ENCODE measurements at regions not wholly inside any gene's neighbourhood (a gene's known extent, or its start where the extent isn't known, plus 50 kb on each side); places are given as distances from the start of the nearest gene placed in this dataset.

DNA sequence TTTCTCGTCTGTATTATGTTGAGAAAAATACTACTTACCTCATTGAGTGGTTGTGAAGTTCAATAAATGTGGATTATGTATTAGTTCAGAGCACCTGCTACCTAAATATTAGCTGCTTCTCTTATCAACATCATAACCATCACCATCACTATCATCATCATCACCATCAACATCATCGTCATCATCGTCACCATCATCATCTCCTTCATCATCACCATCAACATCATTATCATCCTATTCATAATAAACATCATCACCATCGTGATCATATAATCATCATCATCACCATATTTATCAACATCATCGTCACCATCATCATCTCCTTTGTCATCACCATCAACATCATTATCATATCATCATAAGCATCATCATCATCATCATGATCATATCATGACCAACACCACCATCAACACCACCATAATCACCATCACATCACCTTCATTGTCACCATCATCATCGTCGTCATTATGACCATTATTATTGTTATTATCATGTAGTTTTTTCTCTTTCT, 181.0 kb upstream of the ADCY2 start:
- Histone ChIP-seq H3K4me3 (ENCODE audit: low read length) (no peak overlapping the region), H2AFZ (ENCODE audit: low read length) (no peak overlapping the region), H3K4me1 (ENCODE audit: low read length) (no peaks in the 10 kb centered on the region), H3K9me2 (replicated peaks; ENCODE audit: insufficient read depth, low read length) (no peaks in the 10 kb centered on the region), H3K79me2 (ENCODE audit: low read length) (no peaks in the 10 kb centered on the region), H3K27me3 (ENCODE audit: low read length) (no peaks in the 10 kb centered on the region), H4K20me1 (ENCODE audit: insufficient read depth, low read depth, low read length) (no peaks in the 10 kb centered on the region), H3K9me3 (ENCODE audit: low read length) (no peaks in the 10 kb centered on the region), H3K9ac (ENCODE audit: low read length) (no peak overlapping the region), H3K36me3 (ENCODE audit: insufficient read depth, low read length) (no peaks in the 10 kb centered on the region), H3K27ac (ENCODE audit: low read length) (no peak overlapping the region), H3K4me2 (ENCODE audit: low read depth, low read length, poor library complexity, severe bottlenecking) (no peak overlapping the region)
- no peak for DNase-seq

DNA sequence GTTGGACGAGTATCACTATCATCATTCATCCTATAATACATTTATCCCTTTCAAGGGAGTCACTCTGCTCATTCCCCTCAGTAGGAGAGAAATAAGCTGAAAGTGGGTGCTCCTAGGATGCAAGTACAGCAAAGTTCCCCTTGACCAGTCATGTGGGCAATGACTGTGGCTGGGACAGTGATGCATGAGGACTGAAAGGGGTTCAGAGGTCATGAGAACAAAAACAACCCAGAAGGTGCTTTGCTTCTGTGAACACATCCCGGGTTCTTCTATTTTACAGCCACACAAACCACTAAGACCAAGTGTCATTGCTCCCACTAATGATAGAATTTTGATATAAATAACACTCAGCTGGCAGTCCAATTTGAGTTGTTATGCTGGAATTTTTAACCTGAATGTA, 177.8 kb upstream of the ADCY2 start:
- no peak overlapping the region for H3K27ac ChIP-seq (ENCODE audit: low read length)
- H3K79me2 ChIP-seq (ENCODE audit: low read length) = no peaks in the 10 kb centered on the region
- no peaks in the 10 kb centered on the region for H3K9me3 ChIP-seq (ENCODE audit: low read length)
- H3K4me3 ChIP-seq (ENCODE audit: low read length) = no peak overlapping the region
- no peak overlapping the region for H3K4me2 ChIP-seq (ENCODE audit: low read depth, low read length, poor library complexity, severe bottlenecking)
- H3K4me1 ChIP-seq (ENCODE audit: low read length) = no peaks in the 10 kb centered on the region
- no peak overlapping the region for H2AFZ ChIP-seq (ENCODE audit: low read length)
- H3K9me2 ChIP-seq (replicated peaks; ENCODE audit: insufficient read depth, low read length) = no peaks in the 10 kb centered on the region
- no peaks in the 10 kb centered on the region for H3K27me3 ChIP-seq (ENCODE audit: low read length)
- no peaks in the 10 kb centered on the region for H3K36me3 ChIP-seq (ENCODE audit: insufficient read depth, low read length)
- no peak overlapping the region for H3K9ac ChIP-seq (ENCODE audit: low read length)
- H4K20me1 ChIP-seq (ENCODE audit: insufficient read depth, low read depth, low read length) = no peaks in the 10 kb centered on the region
- no peak for DNase-seq

- H3K4me2 ChIP-seq (ENCODE audit: low read depth, low read length, poor library complexity, severe bottlenecking) = no peak overlapping the region
- H3K27me3 ChIP-seq (ENCODE audit: low read length) = no peaks in the 10 kb centered on the region
- no peaks in the 10 kb centered on the region for H3K9me3 ChIP-seq (ENCODE audit: low read length)
- H3K9me2 ChIP-seq (replicated peaks; ENCODE audit: insufficient read depth, low read length) = no peaks in the 10 kb centered on the region
- DNase-seq = no peak
- H3K4me3 ChIP-seq (ENCODE audit: low read length) = no peak overlapping the region
- no peak overlapping the region for H2AFZ ChIP-seq (ENCODE audit: low read length)
- H3K27ac ChIP-seq (ENCODE audit: low read length) = no peak overlapping the region
- H3K4me1 ChIP-seq (ENCODE audit: low read length) = no peaks in the 10 kb centered on the region
- no peak overlapping the region for H3K9ac ChIP-seq (ENCODE audit: low read length)
- H3K36me3 ChIP-seq (ENCODE audit: insufficient read depth, low read length) = no peaks in the 10 kb centered on the region
- H4K20me1 ChIP-seq (ENCODE audit: insufficient read depth, low read depth, low read length) = no peaks in the 10 kb centered on the region
- H3K79me2 ChIP-seq (ENCODE audit: low read length) = no peaks in the 10 kb centered on the region
Measured at GRCh38 chr5:7220156-7220555, 175.8 kb upstream of the ADCY2 start.

GRCh38 chr5:7221041-7221440, 174.9 kb upstream of the ADCY2 start:
- no peaks in the 10 kb centered on the region for H3K27me3 ChIP-seq (ENCODE audit: low read length)
- no peak overlapping the region for H3K27ac ChIP-seq (ENCODE audit: low read length)
- H3K4me2 ChIP-seq (ENCODE audit: low read depth, low read length, poor library complexity, severe bottlenecking) = no peak overlapping the region
- no peaks in the 10 kb centered on the region for H4K20me1 ChIP-seq (ENCODE audit: insufficient read depth, low read depth, low read length)
- no peaks in the 10 kb centered on the region for H3K79me2 ChIP-seq (ENCODE audit: low read length)
- H3K9me2 ChIP-seq (replicated peaks; ENCODE audit: insufficient read depth, low read length) = no peaks in the 10 kb centered on the region
- H3K36me3 ChIP-seq (ENCODE audit: insufficient read depth, low read length) = no peaks in the 10 kb centered on the region
- H3K4me3 ChIP-seq (ENCODE audit: low read length) = no peak overlapping the region
- H3K4me1 ChIP-seq (ENCODE audit: low read length) = no peaks in the 10 kb centered on the region
- no peak for DNase-seq
- H3K9ac ChIP-seq (ENCODE audit: low read length) = no peak overlapping the region
- no peaks in the 10 kb centered on the region for H3K9me3 ChIP-seq (ENCODE audit: low read length)
- no peak overlapping the region for H2AFZ ChIP-seq (ENCODE audit: low read length)

- H3K9ac ChIP-seq (ENCODE audit: low read length) = no peak overlapping the region
- H3K4me2 ChIP-seq (ENCODE audit: low read depth, low read length, poor library complexity, severe bottlenecking) = no peak overlapping the region
- no peak overlapping the region for H3K4me3 ChIP-seq (ENCODE audit: low read length)
- DNase-seq = no peak
- no peaks in the 10 kb centered on the region for H3K27me3 ChIP-seq (ENCODE audit: low read length)
- no peaks in the 10 kb centered on the region for H3K36me3 ChIP-seq (ENCODE audit: insufficient read depth, low read length)
- no peaks in the 10 kb centered on the region for H3K79me2 ChIP-seq (ENCODE audit: low read length)
- no peaks in the 10 kb centered on the region for H3K9me2 ChIP-seq (replicated peaks; ENCODE audit: insufficient read depth, low read length)
- H2AFZ ChIP-seq (ENCODE audit: low read length) = no peak overlapping the region
- no peaks in the 10 kb centered on the region for H4K20me1 ChIP-seq (ENCODE audit: insufficient read depth, low read depth, low read length)
- no peaks in the 10 kb centered on the region for H3K4me1 ChIP-seq (ENCODE audit: low read length)
- H3K27ac ChIP-seq (ENCODE audit: low read length) = no peak overlapping the region
- no peaks in the 10 kb centered on the region for H3K9me3 ChIP-seq (ENCODE audit: low read length)
Measured at GRCh38 chr5:7225826-7226225, 170.1 kb upstream of the ADCY2 start.

DNA sequence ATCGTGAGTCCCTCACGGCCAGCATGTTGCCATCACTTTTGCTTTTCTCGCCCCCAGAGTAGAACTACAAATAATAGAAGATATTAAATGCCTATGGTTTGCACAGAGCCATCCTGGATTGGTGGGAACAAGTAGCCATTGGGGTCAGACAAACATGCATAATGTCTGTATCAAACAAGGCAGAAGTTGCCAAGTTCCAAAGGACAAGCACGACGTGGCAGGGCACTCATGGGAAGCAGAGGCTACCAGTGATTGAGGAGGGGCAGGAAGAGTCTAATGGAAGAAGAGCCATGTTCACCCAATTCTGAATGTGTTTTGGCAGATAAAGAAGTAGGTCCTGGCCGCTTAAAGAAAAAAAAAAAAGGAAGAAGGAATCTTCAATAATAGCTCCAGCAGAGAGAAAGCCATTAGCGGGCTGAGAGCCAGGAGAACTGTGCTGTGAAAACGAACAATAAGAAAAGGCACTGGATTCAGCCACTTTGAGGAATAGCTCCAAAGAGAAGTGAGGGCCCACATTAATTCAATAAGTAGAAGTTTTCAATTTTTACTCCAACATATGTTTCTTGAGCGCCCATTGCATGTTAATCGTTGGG, 153.7 kb upstream of the ADCY2 start:
- no peak overlapping the region for H2AFZ ChIP-seq (ENCODE audit: low read length)
- H3K9ac ChIP-seq (ENCODE audit: low read length) = no peak overlapping the region
- DNase-seq = no peak
- no peaks in the 10 kb centered on the region for H3K36me3 ChIP-seq (ENCODE audit: insufficient read depth, low read length)
- H4K20me1 ChIP-seq (ENCODE audit: insufficient read depth, low read depth, low read length) = no peaks in the 10 kb centered on the region
- H3K9me2 ChIP-seq (replicated peaks; ENCODE audit: insufficient read depth, low read length) = no peaks in the 10 kb centered on the region
- H3K27me3 ChIP-seq (ENCODE audit: low read length) = no peaks in the 10 kb centered on the region
- no peak overlapping the region for H3K27ac ChIP-seq (ENCODE audit: low read length)
- no peak overlapping the region for H3K4me3 ChIP-seq (ENCODE audit: low read length)
- H3K4me1 ChIP-seq (ENCODE audit: low read length) = no peaks in the 10 kb centered on the region
- no peaks in the 10 kb centered on the region for H3K79me2 ChIP-seq (ENCODE audit: low read length)
- no peak overlapping the region for H3K4me2 ChIP-seq (ENCODE audit: low read depth, low read length, poor library complexity, severe bottlenecking)
- no peaks in the 10 kb centered on the region for H3K9me3 ChIP-seq (ENCODE audit: low read length)

GRCh38 chr5:7244208-7244607, 151.7 kb upstream of the ADCY2 start:
- Histone ChIP-seq H3K9me3 (ENCODE audit: low read length) (no peaks in the 10 kb centered on the region), H3K4me2 (ENCODE audit: low read depth, low read length, poor library complexity, severe bottlenecking) (no peak overlapping the region), H3K4me3 (ENCODE audit: low read length) (no peak overlapping the region), H3K9ac (ENCODE audit: low read length) (no peak overlapping the region), H3K27ac (ENCODE audit: low read length) (no peak overlapping the region), H3K79me2 (ENCODE audit: low read length) (no peaks in the 10 kb centered on the region), H3K36me3 (ENCODE audit: insufficient read depth, low read length) (no peaks in the 10 kb centered on the region), H2AFZ (ENCODE audit: low read length) (no peak overlapping the region), H4K20me1 (ENCODE audit: insufficient read depth, low read depth, low read length) (no peaks in the 10 kb centered on the region), H3K9me2 (replicated peaks; ENCODE audit: insufficient read depth, low read length) (no peaks in the 10 kb centered on the region), H3K27me3 (ENCODE audit: low read length) (no peaks in the 10 kb centered on the region), H3K4me1 (ENCODE audit: low read length) (no peaks in the 10 kb centered on the region)
- no peak for DNase-seq

DNA sequence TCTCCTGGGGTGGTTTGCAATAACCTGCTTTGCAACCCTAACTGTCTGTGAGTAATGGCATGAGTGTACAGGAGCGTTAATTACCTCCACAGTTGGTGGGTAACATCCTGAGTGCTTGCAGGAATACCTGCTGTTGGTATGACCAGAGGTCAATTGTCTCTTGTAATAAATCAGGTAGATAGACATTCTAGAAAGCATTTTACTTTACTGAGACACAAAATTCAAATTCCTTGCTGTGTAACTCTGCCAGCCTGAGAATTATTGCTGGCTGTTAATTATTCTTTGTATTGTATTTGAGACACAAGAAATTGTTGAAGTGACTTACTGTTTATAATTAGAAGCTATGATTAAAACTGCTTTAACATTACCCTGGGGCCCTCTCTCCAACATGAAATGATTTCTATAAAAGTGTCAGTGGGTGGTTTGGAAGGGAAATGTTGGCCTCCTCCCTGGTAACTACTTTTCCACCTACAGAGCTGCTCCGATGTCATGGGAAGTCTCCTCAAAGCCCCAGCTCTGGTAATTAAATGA, 150.8 kb upstream of the ADCY2 start:
- no peaks in the 10 kb centered on the region for H3K4me1 ChIP-seq (ENCODE audit: low read length)
- H2AFZ ChIP-seq (ENCODE audit: low read length) = no peak overlapping the region
- no peak overlapping the region for H3K9ac ChIP-seq (ENCODE audit: low read length)
- no peaks in the 10 kb centered on the region for H3K79me2 ChIP-seq (ENCODE audit: low read length)
- H3K9me2 ChIP-seq (replicated peaks; ENCODE audit: insufficient read depth, low read length) = no peaks in the 10 kb centered on the region
- no peaks in the 10 kb centered on the region for H3K27me3 ChIP-seq (ENCODE audit: low read length)
- no peaks in the 10 kb centered on the region for H3K36me3 ChIP-seq (ENCODE audit: insufficient read depth, low read length)
- no peak overlapping the region for H3K27ac ChIP-seq (ENCODE audit: low read length)
- no peak for DNase-seq
- H4K20me1 ChIP-seq (ENCODE audit: insufficient read depth, low read depth, low read length) = no peaks in the 10 kb centered on the region
- no peak overlapping the region for H3K4me2 ChIP-seq (ENCODE audit: low read depth, low read length, poor library complexity, severe bottlenecking)
- H3K9me3 ChIP-seq (ENCODE audit: low read length) = no peaks in the 10 kb centered on the region
- no peak overlapping the region for H3K4me3 ChIP-seq (ENCODE audit: low read length)

Data from Karpas-422 (cell line).